MCF 10A (cell line): ENCODE measurements at regions not wholly inside any gene's neighbourhood (a gene's known extent, or its start where the extent isn't known, plus 50 kb on each side); places are given as distances from the start of the nearest gene placed in this dataset.

Experiments used
- BruUV-seq: library from RNA; stranded (reverse); fragments of 400-500 nt; replicated peaks from 2 replicates; lab custom pipeline; 2021; lab: Mats Ljungman, UMichigan
- CTCF ChIA-PET: fragments of 300-600 bp; sonication (Branson Sonifier 250); formaldehyde crosslinking; extraction: SDS; loops from one replicate; lab custom pipeline; 2021; ENCODE audit warnings: antibody characterized with exemption, inconsistent platforms; lab: Yijun Ruan, JAX
- POLR2A ChIA-PET: fragments of 300-600, 350-650 bp; sonication (Branson Sonifier 250); formaldehyde crosslinking; extraction: SDS; loops from one replicate; lab custom pipeline; 2020; ENCODE audit warnings: antibody characterized with exemption, inconsistent platforms; lab: Yijun Ruan, JAX
- DNase-seq: peaks from one replicate; pipeline ENCODE4 v3.0.0-alpha.2; 2018; ENCODE audit not compliant: unreplicated experiment
- H3K27ac Mint-ChIP-seq: one replicate; pipeline ENCODE4 v1.8.0; 2022; ENCODE audit warnings: mild to moderate bottlenecking, low read depth, mixed read lengths; ENCODE audit not compliant: unreplicated experiment
- H3K27me3 Mint-ChIP-seq: one replicate; pipeline ENCODE4 v1.8.0; 2022; ENCODE audit warnings: mixed read lengths; ENCODE audit not compliant: insufficient read depth, unreplicated experiment
- H3K36me3 Mint-ChIP-seq: one replicate; pipeline ENCODE4 v1.8.0; 2022; ENCODE audit warnings: mild to moderate bottlenecking, moderate library complexity, mixed read lengths; ENCODE audit not compliant: insufficient read depth, unreplicated experiment
- H3K4me1 Mint-ChIP-seq: one replicate; pipeline ENCODE4 v1.8.0; 2022; ENCODE audit warnings: mixed read lengths; ENCODE audit not compliant: insufficient read depth, unreplicated experiment
- H3K4me3 Mint-ChIP-seq: one replicate; pipeline ENCODE4 v1.8.0; 2022; ENCODE audit warnings: mild to moderate bottlenecking, moderate library complexity, mixed read lengths; ENCODE audit not compliant: unreplicated experiment
- H3K9me3 Mint-ChIP-seq: one replicate; pipeline ENCODE4 v1.8.0; 2022; ENCODE audit warnings: mixed read lengths; ENCODE audit not compliant: unreplicated experiment
- CTCF ChIP-seq: fragments of 200-600 bp; IDR thresholded peaks from one replicate; pipeline ENCODE4 v1.8.0; 2022; ENCODE audit warnings: antibody characterized with exemption, mild to moderate bottlenecking; ENCODE audit not compliant: unreplicated experiment
- intact Hi-C: fragments of 100-400 bp; cut with micrococcal nuclease; formaldehyde crosslinking; loops from 2 replicates; pipeline ENCODE4 v1.14.1; 2022

GRCh38 chr13:112013665-112014064 lies 53.3 kb upstream of the SOX1 start:
- Mint-ChIP-seq H3K9me3 (peaks cover 13% of the 10 kb centered on the region), H3K36me3 (no peaks in the 10 kb centered on the region), H3K27me3 (no peaks in the 10 kb centered on the region), H3K4me1 (no peaks in the 10 kb centered on the region), H3K27ac (no peak overlapping the region), H3K4me3 (no peak overlapping the region)
- POLR2A ChIA-PET = no interaction called here
- no peak for TF ChIP-seq CTCF
- DNase-seq = no peak
- intact Hi-C loops = no loop called here
- CTCF ChIA-PET = no interaction called here
- no TSS peak for BruUV-seq

- no peak for DNase-seq
- Mint-ChIP-seq H3K36me3 (no peaks in the 10 kb centered on the region), H3K9me3 (peaks cover 23% of the 10 kb centered on the region), H3K4me3 (no peak overlapping the region), H3K4me1 (no peaks in the 10 kb centered on the region), H3K27ac (no peak overlapping the region), H3K27me3 (no peaks in the 10 kb centered on the region)
- POLR2A ChIA-PET = no interaction called here
- intact Hi-C loops = no loop called here
- no peak for TF ChIP-seq CTCF
- CTCF ChIA-PET = no interaction called here
- BruUV-seq = no TSS peak
Measured at GRCh38 chr13:112014857-112015256, 52.1 kb upstream of the SOX1 start.
